ENCODE measurements at regions not wholly inside any gene's neighbourhood (a gene's known extent, or its start where the extent isn't known, plus 50 kb on each side); places are given as distances from the start of the nearest gene placed in this dataset.

DNA sequence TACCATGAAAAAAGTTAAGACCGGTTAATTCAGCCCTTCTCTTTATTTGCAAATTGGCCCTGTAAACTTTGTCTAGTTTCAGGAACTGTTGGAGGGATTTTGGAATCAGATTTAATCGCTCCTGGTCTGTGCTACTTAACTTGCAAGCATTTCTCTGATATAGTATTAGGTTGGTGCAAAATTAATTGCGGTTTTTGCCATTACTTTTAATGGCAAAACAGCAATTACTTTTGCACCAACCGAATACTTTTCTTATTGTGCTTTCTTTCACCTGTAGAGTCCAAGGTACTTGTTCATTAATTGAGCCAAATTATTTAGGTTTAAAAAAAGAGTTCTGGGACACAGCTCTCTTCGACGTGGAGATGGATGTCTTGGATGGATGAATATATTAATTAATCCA is 92.8 kb upstream of the HNRNPU start:
- TF ChIP-seq, protein P1, sequence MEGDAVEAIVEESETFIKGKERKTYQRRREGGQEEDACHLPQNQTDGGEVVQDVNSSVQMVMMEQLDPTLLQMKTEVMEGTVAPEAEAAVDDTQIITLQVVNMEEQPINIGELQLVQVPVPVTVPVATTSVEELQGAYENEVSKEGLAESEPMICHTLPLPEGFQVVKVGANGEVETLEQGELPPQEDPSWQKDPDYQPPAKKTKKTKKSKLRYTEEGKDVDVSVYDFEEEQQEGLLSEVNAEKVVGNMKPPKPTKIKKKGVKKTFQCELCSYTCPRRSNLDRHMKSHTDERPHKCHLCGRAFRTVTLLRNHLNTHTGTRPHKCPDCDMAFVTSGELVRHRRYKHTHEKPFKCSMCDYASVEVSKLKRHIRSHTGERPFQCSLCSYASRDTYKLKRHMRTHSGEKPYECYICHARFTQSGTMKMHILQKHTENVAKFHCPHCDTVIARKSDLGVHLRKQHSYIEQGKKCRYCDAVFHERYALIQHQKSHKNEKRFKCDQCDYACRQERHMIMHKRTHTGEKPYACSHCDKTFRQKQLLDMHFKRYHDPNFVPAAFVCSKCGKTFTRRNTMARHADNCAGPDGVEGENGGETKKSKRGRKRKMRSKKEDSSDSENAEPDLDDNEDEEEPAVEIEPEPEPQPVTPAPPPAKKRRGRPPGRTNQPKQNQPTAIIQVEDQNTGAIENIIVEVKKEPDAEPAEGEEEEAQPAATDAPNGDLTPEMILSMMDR (IDR thresholded peaks at IDR 0.05; ENCODE audit: poor library complexity) = no peak
- TF ChIP-seq EZH2 (IDR thresholded peaks at IDR 0.05; ENCODE audit: borderline replicate concordance) = no peak
- no peak for TF ChIP-seq EZH2phosphoT487 (IDR thresholded peaks at IDR 0.05; ENCODE audit: low read depth, severe bottlenecking, unreplicated experiment)

All from hepatocyte (in vitro differentiated cells).